ENCODE measurements at regions not wholly inside any gene's neighbourhood (a gene's known extent, or its start where the extent isn't known, plus 50 kb on each side); places are given as distances from the start of the nearest gene placed in this dataset.

- Histone ChIP-seq H3K23ac (ENCODE audit: low read depth, low read length, poor library complexity) (no peak overlapping the region), H3K4ac (ENCODE audit: low read length) (no peak overlapping the region), H4K91ac (ENCODE audit: low read depth, low read length, poor library complexity) (no peak overlapping the region), H3K14ac (ENCODE audit: low read length) (no peak overlapping the region), H3K36me3 (replicated peaks in 1 of 2; ENCODE audit: control insufficient read depth in 2 of 2, insufficient read depth in 2 of 2, low read length in 2 of 2) (no peaks in the 10 kb centered on the region), H3K79me1 (ENCODE audit: low read depth, low read length) (no peaks in the 10 kb centered on the region), H3K27ac (replicated peaks; ENCODE audit: low read length) (no peak overlapping the region), H3K4me2 (ENCODE audit: insufficient read depth, low read length, poor library complexity, severe bottlenecking) (no peak overlapping the region), H3K27me3 (ENCODE audit: control insufficient read depth in 3 of 3, insufficient read depth in 3 of 3, low read depth in 1 of 3, low read length in 3 of 3) (no peaks in the 10 kb centered on the region), H4K8ac (ENCODE audit: low read depth, low read length) (no peak overlapping the region), H3K18ac (ENCODE audit: low read length) (no peak overlapping the region), H2BK15ac (ENCODE audit: low read length) (no peak overlapping the region), H2BK5ac (ENCODE audit: low read length) (no peak overlapping the region), H2AK5ac (ENCODE audit: low read depth, low read length) (no peak overlapping the region), H2BK12ac (ENCODE audit: low read length) (no peak overlapping the region), H3K9ac (ENCODE audit: low read depth, low read length, poor library complexity) (no peak overlapping the region), H3K4me1 (ENCODE audit: control insufficient read depth in 2 of 2, insufficient read depth in 1 of 2, low read depth in 1 of 2, low read length in 2 of 2) (no peaks in the 10 kb centered on the region), H2AFZ (ENCODE audit: low read length) (no peak overlapping the region), H2BK120ac (ENCODE audit: low read depth, low read length) (no peak overlapping the region), H3K9me3 (replicated peaks in 1 of 2; ENCODE audit: control insufficient read depth in 2 of 2, insufficient read depth in 1 of 2, low read depth in 1 of 2, low read length in 2 of 2) (no peaks in the 10 kb centered on the region), H3K4me3 (ENCODE audit: low read length in 2 of 2) (peak overlapping the region in 1 of 2 donors; percentile 47)
- WGBS, 2 donors (ENCODE audit: extremely low coverage in 2 of 2, insufficient read length in 2 of 2, insufficient replicate concordance in 1 of 2), result no CpG with 5 or more reads among the region's 5 CpGs
- no peak for DNase-seq (ENCODE audit: low spot score)
These were observed 153.4 kb upstream of the UMPS start for GRCh38 chr3:124576565-124577493.

- no peak overlapping the region for H2BK5ac ChIP-seq (ENCODE audit: low read length)
- WGBS, 2 donors (ENCODE audit: extremely low coverage in 2 of 2, insufficient read length in 2 of 2, insufficient replicate concordance in 1 of 2), result no CpG with 5 or more reads among the region's 1 CpG
These were observed 152.6 kb upstream of the UMPS start for GRCh38 chr3:124577494-124578167.

GRCh38 chr3:124579641-124580040, 150.6 kb upstream of the UMPS start:
- no peak overlapping the region for H4K91ac ChIP-seq (ENCODE audit: low read depth, low read length, poor library complexity)
- no peak overlapping the region for H3K4me2 ChIP-seq (ENCODE audit: insufficient read depth, low read length, poor library complexity, severe bottlenecking)
- no peak overlapping the region for H3K4me3 ChIP-seq (ENCODE audit: low read length in 2 of 2)
- no peak overlapping the region for H2BK15ac ChIP-seq (ENCODE audit: low read length)
- no peaks in the 10 kb centered on the region for H3K9me3 ChIP-seq (replicated peaks in 1 of 2; ENCODE audit: control insufficient read depth in 2 of 2, insufficient read depth in 1 of 2, low read depth in 1 of 2, low read length in 2 of 2)
- no peak overlapping the region for H3K27ac ChIP-seq (replicated peaks; ENCODE audit: low read length)
- no peak overlapping the region for H2AFZ ChIP-seq (ENCODE audit: low read length)
- H3K14ac ChIP-seq (ENCODE audit: low read length), result no peak overlapping the region
- H3K23ac ChIP-seq (ENCODE audit: low read depth, low read length, poor library complexity), result no peak overlapping the region
- H3K18ac ChIP-seq (ENCODE audit: low read length), result no peak overlapping the region
- no peak overlapping the region for H2BK5ac ChIP-seq (ENCODE audit: low read length)
- no peak overlapping the region for H3K9ac ChIP-seq (ENCODE audit: low read depth, low read length, poor library complexity)
- no peak overlapping the region for H2AK5ac ChIP-seq (ENCODE audit: low read depth, low read length)
- no peak overlapping the region for H3K4ac ChIP-seq (ENCODE audit: low read length)
- H3K4me1 ChIP-seq (ENCODE audit: control insufficient read depth in 2 of 2, insufficient read depth in 1 of 2, low read depth in 1 of 2, low read length in 2 of 2), result peaks cover 3 to 5% of the 10 kb centered on the region in 2 donors
- WGBS, 2 donors (ENCODE audit: extremely low coverage in 2 of 2, insufficient read length in 2 of 2, insufficient replicate concordance in 1 of 2), result no CpG with 5 or more reads among the region's 2 CpGs
- H4K8ac ChIP-seq (ENCODE audit: low read depth, low read length), result no peak overlapping the region
- H3K27me3 ChIP-seq (ENCODE audit: control insufficient read depth in 3 of 3, insufficient read depth in 3 of 3, low read depth in 1 of 3, low read length in 3 of 3), result peaks cover 0 to 15% (median 6%) of the 10 kb centered on the region in 3 experiments
- H2BK120ac ChIP-seq (ENCODE audit: low read depth, low read length), result no peak overlapping the region
- no peaks in the 10 kb centered on the region for H3K79me1 ChIP-seq (ENCODE audit: low read depth, low read length)
- no peaks in the 10 kb centered on the region for H3K36me3 ChIP-seq (replicated peaks in 1 of 2; ENCODE audit: control insufficient read depth in 2 of 2, insufficient read depth in 2 of 2, low read length in 2 of 2)
- no peak for DNase-seq (ENCODE audit: low spot score)
- H2BK12ac ChIP-seq (ENCODE audit: low read length), result no peak overlapping the region

More at GRCh38 chr3:124577494-124578167, 152.6 kb upstream of the UMPS start:
- no peak overlapping the region for H3K18ac ChIP-seq (ENCODE audit: low read length)
- H3K4me1 ChIP-seq (ENCODE audit: control insufficient read depth in 2 of 2, insufficient read depth in 1 of 2, low read depth in 1 of 2, low read length in 2 of 2), result no peaks in the 10 kb centered on the region
- H3K79me1 ChIP-seq (ENCODE audit: low read depth, low read length), result no peaks in the 10 kb centered on the region
- no peak overlapping the region for H3K27ac ChIP-seq (replicated peaks; ENCODE audit: low read length)
- no peaks in the 10 kb centered on the region for H3K9me3 ChIP-seq (replicated peaks in 1 of 2; ENCODE audit: control insufficient read depth in 2 of 2, insufficient read depth in 1 of 2, low read depth in 1 of 2, low read length in 2 of 2)
- no peak overlapping the region for H2BK12ac ChIP-seq (ENCODE audit: low read length)
- no peak for DNase-seq (ENCODE audit: low spot score)
- no peak overlapping the region for H2AFZ ChIP-seq (ENCODE audit: low read length)
- H3K27me3 ChIP-seq (ENCODE audit: control insufficient read depth in 3 of 3, insufficient read depth in 3 of 3, low read depth in 1 of 3, low read length in 3 of 3), result no peaks in the 10 kb centered on the region
- no peak overlapping the region for H3K14ac ChIP-seq (ENCODE audit: low read length)
- no peak overlapping the region for H3K9ac ChIP-seq (ENCODE audit: low read depth, low read length, poor library complexity)
- H3K4me2 ChIP-seq (ENCODE audit: insufficient read depth, low read length, poor library complexity, severe bottlenecking), result no peak overlapping the region
- no peak overlapping the region for H3K23ac ChIP-seq (ENCODE audit: low read depth, low read length, poor library complexity)
- no peak overlapping the region for H4K8ac ChIP-seq (ENCODE audit: low read depth, low read length)
- no peak overlapping the region for H2BK15ac ChIP-seq (ENCODE audit: low read length)
- H3K36me3 ChIP-seq (replicated peaks in 1 of 2; ENCODE audit: control insufficient read depth in 2 of 2, insufficient read depth in 2 of 2, low read length in 2 of 2), result no peaks in the 10 kb centered on the region
- H3K4ac ChIP-seq (ENCODE audit: low read length), result no peak overlapping the region
- H3K4me3 ChIP-seq (ENCODE audit: low read length in 2 of 2), result no peak overlapping the region
- no peak overlapping the region for H2BK120ac ChIP-seq (ENCODE audit: low read depth, low read length)
- no peak overlapping the region for H4K91ac ChIP-seq (ENCODE audit: low read depth, low read length, poor library complexity)
- no peak overlapping the region for H2AK5ac ChIP-seq (ENCODE audit: low read depth, low read length)

GRCh38 chr3:124582196-124582595, 148.1 kb upstream of the UMPS start:
- no peaks in the 10 kb centered on the region for H3K79me1 ChIP-seq (ENCODE audit: low read depth, low read length)
- no peak overlapping the region for H3K4me3 ChIP-seq (ENCODE audit: low read length in 2 of 2)
- WGBS, 2 donors (ENCODE audit: extremely low coverage in 2 of 2, insufficient read length in 2 of 2, insufficient replicate concordance in 1 of 2), result no CpG with 5 or more reads among the region's 4 CpGs

More at GRCh38 chr3:124582196-124582595, 148.1 kb upstream of the UMPS start:
- Histone ChIP-seq H3K27ac (replicated peaks; ENCODE audit: low read length) (no peak overlapping the region), H3K18ac (ENCODE audit: low read length) (no peak overlapping the region), H2AFZ (ENCODE audit: low read length) (no peak overlapping the region), H3K27me3 (ENCODE audit: control insufficient read depth in 3 of 3, insufficient read depth in 3 of 3, low read depth in 1 of 3, low read length in 3 of 3) (peaks cover 5 to 40% (median 15%) of the 10 kb centered on the region in 3 experiments), H2BK120ac (ENCODE audit: low read depth, low read length) (no peak overlapping the region), H2BK15ac (ENCODE audit: low read length) (no peak overlapping the region), H3K9ac (ENCODE audit: low read depth, low read length, poor library complexity) (no peak overlapping the region), H4K91ac (ENCODE audit: low read depth, low read length, poor library complexity) (no peak overlapping the region), H3K4ac (ENCODE audit: low read length) (no peak overlapping the region), H3K4me2 (ENCODE audit: insufficient read depth, low read length, poor library complexity, severe bottlenecking) (no peak overlapping the region), H3K4me1 (ENCODE audit: control insufficient read depth in 2 of 2, insufficient read depth in 1 of 2, low read depth in 1 of 2, low read length in 2 of 2) (peaks cover 16 to 26% of the 10 kb centered on the region in 2 donors), H2BK12ac (ENCODE audit: low read length) (no peak overlapping the region), H3K14ac (ENCODE audit: low read length) (no peak overlapping the region), H2BK5ac (ENCODE audit: low read length) (no peak overlapping the region), H3K36me3 (replicated peaks in 1 of 2; ENCODE audit: control insufficient read depth in 2 of 2, insufficient read depth in 2 of 2, low read length in 2 of 2) (no peaks in the 10 kb centered on the region), H3K23ac (ENCODE audit: low read depth, low read length, poor library complexity) (no peak overlapping the region), H4K8ac (ENCODE audit: low read depth, low read length) (no peak overlapping the region), H2AK5ac (ENCODE audit: low read depth, low read length) (no peak overlapping the region), H3K9me3 (replicated peaks in 1 of 2; ENCODE audit: control insufficient read depth in 2 of 2, insufficient read depth in 1 of 2, low read depth in 1 of 2, low read length in 2 of 2) (peaks cover 0 to 2% of the 10 kb centered on the region in 2 donors)
- no peak for DNase-seq (ENCODE audit: low spot score)

All from neuronal stem cell (in vitro differentiated cells).